Breast epithelium (tissue), 4 donors: ENCODE measurements at regions not wholly inside any gene's neighbourhood (a gene's known extent, or its start where the extent isn't known, plus 50 kb on each side); places are given as distances from the start of the nearest gene placed in this dataset.

Experiments
- DNase-seq, 2 donors: peaks; one replicate each; pipeline ENCODE4 v3.0.0-alpha.2; 2019; ENCODE audit warnings: low spot score in 2 of 2
- H3K27ac ChIP-seq, 2 donors: fragments of 200-600 bp; sonication (generic) in 1 of 2; one replicate each; pipeline ENCODE4 v1.5.1; 2016 to 2019; ENCODE audit warnings: mild to moderate bottlenecking in 1 of 2
- H3K27me3 ChIP-seq, 2 donors: fragments of 200-600 bp; sonication (generic) in 1 of 2; one replicate each; pipeline versions ENCODE4 v1.5.1 to v1.6.0; 2017 to 2019; ENCODE audit warnings: control low read depth in 1 of 2, mild to moderate bottlenecking in 1 of 2
- H3K36me3 ChIP-seq: fragments of 200-600 bp; one replicate; pipeline ENCODE4 v1.5.1; 2019
- H3K4me1 ChIP-seq, 2 donors: fragments of 200-600 bp; sonication (generic); one replicate each; pipeline ENCODE4 v1.5.1; 2016 to 2019; ENCODE audit warnings: control low read depth in 1 of 2
- H3K4me3 ChIP-seq, 3 donors: fragments of 200-600 bp; sonication (generic); 1 replicate in 2 of 3; 2 replicates in 1 of 3; pipeline ENCODE4 v1.5.1; 2016 to 2019; ENCODE audit warnings: mild to moderate bottlenecking in 3 of 3, moderate library complexity in 2 of 3
- H3K9me3 ChIP-seq, 2 donors: fragments of 200-600 bp; sonication (generic) in 1 of 2; one replicate each; pipeline ENCODE4 v1.5.1; 2016 to 2019; ENCODE audit warnings: control low read depth in 1 of 2
- CTCF ChIP-seq, 3 donors: fragments of 450-650 bp; IDR thresholded peaks; one replicate each; pipeline ENCODE4 v1.5.1; 2016 to 2017; ENCODE audit warnings: antibody characterized with exemption in 3 of 3, mild to moderate bottlenecking in 3 of 3, moderate library complexity in 3 of 3
- POLR2A ChIP-seq: fragments of 450-650 bp; IDR thresholded peaks from one replicate; pipeline ENCODE4 v1.6.1; 2016; ENCODE audit warnings: antibody characterized with exemption, mild to moderate bottlenecking, moderate library complexity
- POLR2AphosphoS5 ChIP-seq, 3 donors: sonication (generic); formaldehyde crosslinking; IDR thresholded peaks; one replicate each; pipeline ENCODE4 v1.6.1; 2017; ENCODE audit warnings: antibody characterized with exemption in 3 of 3
- intact Hi-C: fragments of 100-400 bp; cut with DNase I; formaldehyde crosslinking; loops from one replicate; pipeline ENCODE4 v1.15.1; 2023; ENCODE audit warnings: low total_unique reads

DNA sequence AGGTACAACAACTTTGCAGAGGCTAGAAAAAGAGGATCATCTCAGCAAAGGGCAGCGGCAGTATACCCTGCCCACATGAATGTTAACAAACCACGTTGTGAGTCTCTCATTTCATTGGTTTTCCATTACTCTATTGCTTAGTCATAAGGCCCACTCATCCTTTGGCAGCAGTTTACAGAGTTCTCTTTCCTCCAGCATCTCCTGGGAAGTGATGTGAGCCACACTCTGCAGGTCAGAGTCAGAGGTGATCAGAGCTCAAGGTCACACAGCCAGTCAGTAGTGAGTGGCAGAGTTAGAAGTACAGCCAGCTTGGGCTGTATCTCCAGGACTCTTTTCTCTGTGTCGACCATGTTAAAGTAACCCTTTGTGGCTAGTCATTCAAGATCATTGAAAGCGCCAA lies 599.6 kb upstream of the GRAMD2B start:
- H3K27me3 ChIP-seq, result no peaks in the 10 kb centered on the region
- H3K27ac ChIP-seq, result no peak overlapping the region
- H3K9me3 ChIP-seq, result no peaks in the 10 kb centered on the region
- no peaks in the 10 kb centered on the region for H3K4me1 ChIP-seq
- TF ChIP-seq POLR2A (no peak), CTCF (IDR thresholded peaks at IDR 0.05) (no peak), POLR2AphosphoS5 (IDR thresholded peaks at IDR 0.05) (no peak)
- no peak for DNase-seq
- H3K36me3 ChIP-seq, result no peaks in the 10 kb centered on the region
- no peak overlapping the region for H3K4me3 ChIP-seq
- intact Hi-C loops, result no loop called here

DNA sequence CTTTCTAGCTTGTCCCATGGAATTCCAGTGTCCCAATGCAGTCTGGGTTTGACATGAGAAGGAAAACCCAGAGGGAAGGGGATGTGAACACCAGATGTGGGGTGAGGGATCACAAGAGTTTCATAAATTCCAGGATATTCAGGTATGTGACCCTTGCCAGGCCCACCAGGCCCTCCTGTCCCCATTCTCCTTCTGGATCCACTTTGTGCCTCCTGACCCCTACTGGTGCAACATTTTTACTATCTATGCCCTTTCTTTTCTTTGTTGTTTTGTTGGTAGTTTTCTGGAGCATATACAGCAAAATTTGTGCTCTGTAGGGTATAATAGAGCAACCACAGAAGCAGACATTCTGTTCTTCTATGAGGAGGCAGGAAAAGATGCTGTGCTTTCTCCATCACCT lies 597.0 kb upstream of the GRAMD2B start:
- Histone ChIP-seq H3K9me3 (no peaks in the 10 kb centered on the region), H3K36me3 (no peaks in the 10 kb centered on the region), H3K4me3 (no peak overlapping the region), H3K27me3 (no peaks in the 10 kb centered on the region), H3K4me1 (no peaks in the 10 kb centered on the region), H3K27ac (no peak overlapping the region)
- TF ChIP-seq POLR2A, result no peak
- no peak for TF ChIP-seq POLR2AphosphoS5 (IDR thresholded peaks at IDR 0.05)
- TF ChIP-seq CTCF (IDR thresholded peaks at IDR 0.05), result no peak
- DNase-seq, result no peak
- intact Hi-C loops, result no loop called here

DNA sequence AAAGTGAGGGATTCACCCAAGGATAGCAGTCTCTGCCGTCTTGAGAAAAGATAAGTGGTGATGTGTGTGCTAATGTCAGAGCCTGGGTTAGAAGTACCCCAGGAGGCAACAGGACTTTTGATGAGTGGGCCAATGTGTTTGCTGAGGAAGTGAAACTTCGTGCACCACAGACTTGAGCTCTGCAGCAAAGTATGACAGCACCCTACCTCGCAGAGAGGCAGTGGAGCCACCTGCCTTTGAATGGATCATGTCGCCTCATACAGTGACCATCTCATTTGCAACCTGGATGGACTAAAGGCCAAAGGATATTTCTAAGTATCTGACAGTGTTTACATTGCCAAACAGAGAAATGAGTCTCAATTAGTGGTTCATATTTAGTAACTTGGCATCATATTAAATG lies 593.9 kb upstream of the GRAMD2B start:
- intact Hi-C loops, result no loop called here
- no peaks in the 10 kb centered on the region for H3K27me3 ChIP-seq
- no peak overlapping the region for H3K27ac ChIP-seq
- TF ChIP-seq POLR2A (no peak), CTCF (IDR thresholded peaks at IDR 0.05) (no peak), POLR2AphosphoS5 (IDR thresholded peaks at IDR 0.05) (no peak)
- no peak overlapping the region for H3K4me3 ChIP-seq
- no peaks in the 10 kb centered on the region for H3K9me3 ChIP-seq
- H3K4me1 ChIP-seq, result no peaks in the 10 kb centered on the region
- H3K36me3 ChIP-seq, result no peaks in the 10 kb centered on the region
- DNase-seq, result no peak

DNA sequence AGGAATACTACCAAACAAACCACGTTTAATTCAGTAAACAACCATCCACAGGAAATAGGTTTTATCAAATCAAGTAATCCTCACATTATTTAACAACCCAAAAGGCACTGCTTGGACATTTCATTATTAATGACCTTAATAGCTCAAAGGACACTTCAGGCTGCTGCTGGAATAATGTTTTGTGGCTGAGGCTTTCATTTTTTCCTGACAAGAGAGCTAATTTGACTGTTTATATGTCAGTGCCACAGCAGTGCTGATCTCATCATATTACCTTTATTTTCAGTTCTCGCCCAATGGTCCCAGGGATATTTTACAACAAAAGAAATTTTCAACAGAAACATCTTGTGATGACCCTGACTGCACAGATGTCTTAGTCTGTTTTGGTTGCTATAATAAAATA lies 589.8 kb upstream of the GRAMD2B start:
- H3K27me3 ChIP-seq, result no peaks in the 10 kb centered on the region
- no peaks in the 10 kb centered on the region for H3K36me3 ChIP-seq
- DNase-seq, result no peak
- H3K27ac ChIP-seq, result no peak overlapping the region
- no peaks in the 10 kb centered on the region for H3K9me3 ChIP-seq
- H3K4me3 ChIP-seq, result no peak overlapping the region
- no peaks in the 10 kb centered on the region for H3K4me1 ChIP-seq
- intact Hi-C loops, result no loop called here
- TF ChIP-seq POLR2A (no peak), POLR2AphosphoS5 (IDR thresholded peaks at IDR 0.05) (no peak), CTCF (IDR thresholded peaks at IDR 0.05) (no peak)

GRCh38 chr5:125834438-125835115 lies 588.6 kb upstream of the GRAMD2B start:
- intact Hi-C loops, result no loop called here
- TF ChIP-seq POLR2AphosphoS5 (IDR thresholded peaks at IDR 0.05) (no peak), CTCF (IDR thresholded peaks at IDR 0.05) (no peak), POLR2A (no peak)
- Histone ChIP-seq H3K4me3 (no peak overlapping the region), H3K27me3 (no peaks in the 10 kb centered on the region), H3K9me3 (no peaks in the 10 kb centered on the region), H3K4me1 (no peaks in the 10 kb centered on the region), H3K36me3 (no peaks in the 10 kb centered on the region), H3K27ac (no peak overlapping the region)
- no peak for DNase-seq
